ENCODE measurements at regions not wholly inside any gene's neighbourhood (a gene's known extent, or its start where the extent isn't known, plus 50 kb on each side); places are given as distances from the start of the nearest gene placed in this dataset.

DNA sequence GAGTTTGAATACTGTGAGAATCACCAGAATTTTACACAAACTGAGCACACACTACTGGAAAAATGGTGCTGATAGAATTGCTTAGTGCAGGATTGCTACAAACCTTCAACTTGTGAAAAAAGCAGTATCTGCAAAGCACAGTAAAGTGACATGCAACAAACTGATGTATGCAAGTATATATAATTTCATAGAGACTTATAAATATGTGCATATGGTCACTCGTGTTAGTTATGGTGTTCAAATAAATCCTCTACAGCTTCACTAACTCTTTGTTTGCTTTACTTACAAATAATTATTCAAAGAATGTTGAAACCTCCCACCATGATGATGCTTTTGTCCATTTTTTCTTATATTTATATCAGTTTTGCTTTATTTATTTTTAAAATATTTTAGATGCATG lies 1130.9 kb upstream of the CELF2 start:
- no peak for TF ChIP-seq POLR2A (IDR thresholded peaks at IDR 0.05)
- TF ChIP-seq, protein P1, sequence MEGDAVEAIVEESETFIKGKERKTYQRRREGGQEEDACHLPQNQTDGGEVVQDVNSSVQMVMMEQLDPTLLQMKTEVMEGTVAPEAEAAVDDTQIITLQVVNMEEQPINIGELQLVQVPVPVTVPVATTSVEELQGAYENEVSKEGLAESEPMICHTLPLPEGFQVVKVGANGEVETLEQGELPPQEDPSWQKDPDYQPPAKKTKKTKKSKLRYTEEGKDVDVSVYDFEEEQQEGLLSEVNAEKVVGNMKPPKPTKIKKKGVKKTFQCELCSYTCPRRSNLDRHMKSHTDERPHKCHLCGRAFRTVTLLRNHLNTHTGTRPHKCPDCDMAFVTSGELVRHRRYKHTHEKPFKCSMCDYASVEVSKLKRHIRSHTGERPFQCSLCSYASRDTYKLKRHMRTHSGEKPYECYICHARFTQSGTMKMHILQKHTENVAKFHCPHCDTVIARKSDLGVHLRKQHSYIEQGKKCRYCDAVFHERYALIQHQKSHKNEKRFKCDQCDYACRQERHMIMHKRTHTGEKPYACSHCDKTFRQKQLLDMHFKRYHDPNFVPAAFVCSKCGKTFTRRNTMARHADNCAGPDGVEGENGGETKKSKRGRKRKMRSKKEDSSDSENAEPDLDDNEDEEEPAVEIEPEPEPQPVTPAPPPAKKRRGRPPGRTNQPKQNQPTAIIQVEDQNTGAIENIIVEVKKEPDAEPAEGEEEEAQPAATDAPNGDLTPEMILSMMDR (IDR thresholded peaks at IDR 0.05), result no peak

All from esophagus squamous epithelium (tissue), 4 donors.